HepG2 (cell line): ENCODE measurements at regions not wholly inside any gene's neighbourhood (a gene's known extent, or its start where the extent isn't known, plus 50 kb on each side); places are given as distances from the start of the nearest gene placed in this dataset.
"Not testable (repeated sequence)": the region's sequence is repeated elsewhere in the genome, so short reads cannot be mapped to it uniquely, and the experiment has no call there.

ENCODE experiments used
- ATAC-seq: fragments of 200-7000 bp; cut with Tn5 transposase; 3 replicates; pipeline ENCODE4 v1.9.1; 2020; ENCODE audit warnings: mild to moderate bottlenecking, moderate library complexity
- BruUV-seq: library from RNA; stranded (reverse); fragments of 400-500 nt; replicated peaks from 2 replicates; lab custom pipeline; 2021; lab: Mats Ljungman, UMichigan
- CTCF ChIA-PET: fragments of 300-600 bp; formaldehyde crosslinking; extraction: SDS; loops from one replicate; lab custom pipeline; 2021; ENCODE audit warnings: low total read pairs, inconsistent platforms, low intra/inter-chr PET ratio; lab: Yijun Ruan, JAX
- POLR2A ChIA-PET: fragments of 350-600 bp; sonication (Branson Sonifier 250); formaldehyde crosslinking; loops from one replicate; lab custom pipeline; 2020; ENCODE audit warnings: antibody characterized with exemption, inconsistent platforms; lab: Yijun Ruan, JAX
- DNase-seq: peaks from one replicate; pipeline ENCODE4 v3.0.0-alpha.2; 2015; ENCODE audit warnings: low spot score
- FAIRE-seq: peaks from 3 replicates; lab custom pipeline; 2011; peaks lifted over from hg19 to GRCh38; lab: Jason Lieb, UNC
- H2AFZ ChIP-seq: one replicate; pipeline ENCODE4 v1.6.1; 2011; ENCODE audit warnings: low read length, inconsistent platforms
- H3K27ac ChIP-seq: fragments of 300-600 bp; 3 replicates; pipeline ENCODE4 v1.8.0; 2011; ENCODE audit warnings: mixed run types, mild to moderate bottlenecking, mixed read lengths, low read length, inconsistent platforms; ENCODE audit not compliant: insufficient read depth; ENCODE audit errors: extremely low read length
- H3K27me3 ChIP-seq, 2 experiments: fragments of 200-600 bp in 1 of 2; 2 replicates in 1 of 2; 3 replicates in 1 of 2; pipeline versions ENCODE4 v1.6.0 to v1.8.0; 2011; ENCODE audit warnings: low read length in 2 of 2, mild to moderate bottlenecking in 2 of 2, moderate library complexity in 2 of 2, inconsistent platforms in 1 of 2; ENCODE audit not compliant: insufficient read depth in 2 of 2, control insufficient read depth in 1 of 2
- H3K36me3 ChIP-seq, 2 experiments: fragments of 200-600 bp in 1 of 2; replicated peaks in 1 of 2; 2 replicates in 1 of 2; 3 replicates in 1 of 2; pipeline versions ENCODE4 v1.5.1 to v1.8.0; 2011; ENCODE audit warnings: low read length in 2 of 2, inconsistent platforms in 1 of 2; ENCODE audit not compliant: insufficient read depth in 2 of 2, control insufficient read depth in 1 of 2
- H3K4me1 ChIP-seq: 2 replicates; pipeline ENCODE4 v1.5.1; 2012; ENCODE audit warnings: low read length, inconsistent platforms; ENCODE audit not compliant: insufficient read depth
- H3K4me2 ChIP-seq: 2 replicates; pipeline ENCODE4 v1.6.0; 2011; ENCODE audit warnings: low read depth, low read length, inconsistent platforms
- H3K4me3 ChIP-seq, 3 experiments: fragments of 200-600 bp in 1 of 3; sonication (generic), shearing (Covaris generic) in 1 of 3; replicated peaks in 1 of 3; 2 replicates each; pipeline ENCODE4 v1.5.1; 2011 to 2016; ENCODE audit warnings: low read length in 3 of 3, inconsistent platforms in 2 of 3, low read depth in 2 of 3, mild to moderate bottlenecking in 2 of 3, control low read depth in 1 of 3, mixed read lengths in 1 of 3; ENCODE audit not compliant: insufficient read depth in 1 of 3
- H3K79me2 ChIP-seq: one replicate; pipeline ENCODE4 v1.6.1; 2011; ENCODE audit warnings: low read length, inconsistent platforms; ENCODE audit not compliant: insufficient read depth
- H3K9ac ChIP-seq: 2 replicates; pipeline ENCODE4 v1.6.0; 2011; ENCODE audit warnings: mild to moderate bottlenecking, low read depth, low read length, inconsistent platforms; ENCODE audit not compliant: insufficient read depth
- H3K9me3 ChIP-seq: 2 replicates; pipeline ENCODE4 v1.5.1; 2012; ENCODE audit warnings: mild to moderate bottlenecking, low read length
- H4K20me1 ChIP-seq: 2 replicates; pipeline ENCODE4 v1.6.0; 2011; ENCODE audit warnings: inconsistent platforms, mild to moderate bottlenecking, low read length, moderate library complexity; ENCODE audit not compliant: insufficient read depth
- NFYB ChIP-seq: sonication (generic); formaldehyde crosslinking; IDR thresholded peaks from 2 replicates; pipeline ENCODE4 v1.4.0; 2020; ENCODE audit warnings: missing genetic modification reagents
- NFYC ChIP-seq: IDR thresholded peaks from 2 replicates; pipeline ENCODE4 v1.6.1; 2016; ENCODE audit warnings: missing genetic modification reagents, missing compliant biosample characterization
- WGBS: methylation state at CpG from one replicate; pipeline ENCODE4 v1.1.6; 2017; ENCODE audit warnings: low lambda C conversion rate; 5-methylcytosine and 5-hydroxymethylcytosine counted together
- in situ Hi-C: cut with HindIII; loops from 2 replicates; pipeline ENCODE4 v1.10.0; 2017; ENCODE audit warnings: low pct_unique_long_range_greater_than_20kb; ENCODE audit not compliant: extremely low pct_ligation_motif_present
- intact Hi-C: fragments of 100-400 bp; cut with micrococcal nuclease; formaldehyde crosslinking; loops from one replicate; pipeline ENCODE4 v1.10.0; 2022; ENCODE audit not compliant: unreplicated experiment

DNA sequence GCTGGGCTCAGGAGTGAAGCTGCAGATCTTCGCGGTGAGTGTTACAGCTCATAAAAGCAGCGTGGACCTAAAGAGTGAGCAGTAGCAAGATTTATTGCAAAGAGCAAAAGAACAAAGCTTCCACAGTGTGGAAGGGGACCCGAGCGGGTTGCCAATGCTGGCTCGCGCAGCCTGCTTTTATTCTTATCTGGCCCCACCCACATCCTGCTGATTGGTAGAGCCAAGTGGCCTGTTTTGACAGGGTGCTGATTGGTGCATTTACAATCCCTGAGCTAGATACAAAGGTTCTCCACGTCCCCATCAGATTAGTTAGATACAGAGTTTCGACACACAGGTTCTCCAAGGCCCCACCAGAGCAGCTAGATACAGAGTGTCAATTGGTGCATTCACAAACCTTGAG, 77.6 kb upstream of the RPRML start:
- CTCF ChIA-PET, DNase-seq, POLR2A ChIA-PET: not testable (repeated sequence)

More for the DNA sequence above, 77.6 kb upstream of the RPRML start:
- H3K27ac ChIP-seq, H3K36me3 ChIP-seq, BruUV-seq, H3K4me3 ChIP-seq, H4K20me1 ChIP-seq, H3K4me2 ChIP-seq, ATAC-seq, H3K4me1 ChIP-seq, H3K27me3 ChIP-seq, FAIRE-seq, H3K9me3 ChIP-seq, H2AFZ ChIP-seq, in situ Hi-C loops, H3K9ac ChIP-seq, H3K79me2 ChIP-seq, intact Hi-C loops: not testable (repeated sequence)
- WGBS = 92% methylated on average over 9 of the region's 9 CpGs
- peak; percentile 59 for TF ChIP-seq NFYB (CRISPR knock-in tag)
- TF ChIP-seq NFYC (CRISPR knock-in tag) = peak; percentile 19; the same call in 1 of the 2 replicates
